IMR-90 (cell line): ENCODE measurements at regions not wholly inside any gene's neighbourhood (a gene's known extent, or its start where the extent isn't known, plus 50 kb on each side); places are given as distances from the start of the nearest gene placed in this dataset.

ENCODE experiments used
- CTCF ChIP-seq: conservative IDR thresholded peaks from 2 replicates; pipeline ENCODE4 v1.5.1; 2012; ENCODE audit warnings: mild to moderate bottlenecking, low read depth, low read length, improper control_type of control experiment
- MAZ ChIP-seq: IDR thresholded peaks from 2 replicates; pipeline ENCODE4 v1.6.1; 2012; ENCODE audit warnings: low read depth, mild to moderate bottlenecking, low read length, improper control_type of control experiment, moderate library complexity, borderline replicate concordance
- POLR2A ChIP-seq: IDR thresholded peaks from 2 replicates; pipeline ENCODE4 v1.6.1; 2012; ENCODE audit warnings: mild to moderate bottlenecking, low read depth, low read length
- SMC3 ChIP-seq: fragments of 150-350 bp; IDR thresholded peaks from 2 replicates; pipeline ENCODE4 v1.6.1; 2016; ENCODE audit warnings: low read depth, mild to moderate bottlenecking, antibody characterized with exemption, low read length, moderate library complexity

- TF ChIP-seq SMC3, result no peak
- TF ChIP-seq CTCF, result no peak
- no peak for TF ChIP-seq POLR2A
- no peak for TF ChIP-seq MAZ
Observed at GRCh38 chr10:78806681-78807221, 262.0 kb upstream of the ZMIZ1 start.
